CMK (cell line): ENCODE measurements at regions not wholly inside any gene's neighbourhood (a gene's known extent, or its start where the extent isn't known, plus 50 kb on each side); places are given as distances from the start of the nearest gene placed in this dataset.
A peak's percentile ranks its signal among the peaks of the same experiment; 100 is the strongest.
"Not testable (repeated sequence)": the region's sequence is repeated elsewhere in the genome, so short reads cannot be mapped to it uniquely, and the experiment has no call there.

Experiments
- DNase-seq: peaks from one replicate; pipeline ENCODE4 v3.0.0-alpha.2; 2010; ENCODE audit warnings: low read depth

- no peak for DNase-seq
Measured at GRCh38 chr2:211144078-211144477, 587.7 kb downstream of the CPS1 start.

- DNase-seq, result no peak
Measured at GRCh38 chr2:211144974-211145665, 588.7 kb downstream of the CPS1 start.

- no peak for DNase-seq
Measured at GRCh38 chr2:211149731-211150130, 593.3 kb downstream of the CPS1 start.

GRCh38 chr2:211157211-211157610 lies 600.8 kb downstream of the CPS1 start:
- DNase-seq, result no peak

- DNase-seq, result peak; percentile 21
Measured at GRCh38 chr2:211157856-211158463, 601.6 kb downstream of the CPS1 start.

- no peak for DNase-seq
Measured at GRCh38 chr2:211159972-211160371, 603.6 kb downstream of the CPS1 start.

- no peak for DNase-seq
Measured at GRCh38 chr2:211161236-211161635, 604.8 kb downstream of the CPS1 start.

GRCh38 chr2:211162911-211163310 lies 606.5 kb downstream of the CPS1 start:
- DNase-seq, result no peak

GRCh38 chr2:211170843-211171242 lies 614.4 kb downstream of the CPS1 start:
- DNase-seq, result no peak

- DNase-seq, result no peak
Measured at GRCh38 chr2:211174021-211174420, 617.6 kb downstream of the CPS1 start.

GRCh38 chr2:211174631-211175030 lies 618.2 kb downstream of the CPS1 start:
- no peak for DNase-seq

- DNase-seq, result no peak
Measured at GRCh38 chr2:211175956-211176355, 619.6 kb downstream of the CPS1 start.

GRCh38 chr2:211176514-211177141 lies 620.2 kb downstream of the CPS1 start:
- no peak for DNase-seq

- DNase-seq, result no peak
Measured at GRCh38 chr2:211181626-211182025, 625.2 kb downstream of the CPS1 start.

GRCh38 chr2:211187602-211188001 lies 631.2 kb downstream of the CPS1 start:
- DNase-seq, result no peak

- no peak for DNase-seq
Measured at GRCh38 chr2:211203986-211204385, 647.6 kb downstream of the CPS1 start.

GRCh38 chr2:211204456-211204855 lies 648.1 kb downstream of the CPS1 start:
- DNase-seq, result no peak

GRCh38 chr2:211204902-211205301 lies 648.5 kb downstream of the CPS1 start:
- no peak for DNase-seq

- DNase-seq, result no peak
Measured at GRCh38 chr2:211205358-211205757, 649.0 kb downstream of the CPS1 start.

- DNase-seq, result no peak
Measured at GRCh38 chr2:211205836-211206235, 649.4 kb downstream of the CPS1 start.

GRCh38 chr2:211216221-211216620 lies 659.8 kb downstream of the CPS1 start:
- no peak for DNase-seq

- DNase-seq, result not testable (repeated sequence)
Measured at GRCh38 chr2:211219548-211219947, 663.1 kb downstream of the CPS1 start.

GRCh38 chr2:211225784-211226183 lies 669.4 kb downstream of the CPS1 start:
- no peak for DNase-seq

- no peak for DNase-seq
Measured at GRCh38 chr2:211228559-211228958, 672.2 kb downstream of the CPS1 start.
